ENCODE measurements at regions not wholly inside any gene's neighbourhood (a gene's known extent, or its start where the extent isn't known, plus 50 kb on each side); places are given as distances from the start of the nearest gene placed in this dataset.

DNA sequence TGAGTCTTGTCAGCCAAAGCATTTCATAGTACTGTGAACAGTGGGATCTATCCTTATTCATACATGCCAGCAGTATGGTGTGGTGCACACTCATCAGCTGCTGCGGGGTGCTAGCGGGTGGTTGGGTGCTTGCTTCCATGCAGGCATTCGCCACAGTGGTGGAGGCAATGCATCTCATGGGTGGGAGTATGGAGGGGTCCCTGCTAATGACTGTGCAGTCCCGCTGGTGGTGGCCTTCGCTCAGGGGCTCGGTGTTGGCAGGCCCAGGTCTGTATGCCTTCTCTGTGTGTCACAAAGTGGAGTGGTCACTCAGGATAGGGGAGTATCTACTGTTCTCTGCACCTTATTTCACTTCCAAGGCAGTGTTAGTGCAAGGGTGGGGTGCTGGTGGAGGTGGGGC is 122.6 kb downstream of the POU3F4 start:
- Histone ChIP-seq H3K27me3 (ENCODE audit: control insufficient read depth in 1 of 2, insufficient read depth in 2 of 2, low read length in 2 of 2) (no peaks in the 10 kb centered on the region), H3K9me3 (ENCODE audit: low read length) (no peaks in the 10 kb centered on the region), H3K9ac (ENCODE audit: insufficient read depth, low read depth, low read length) (no peak overlapping the region), H4K20me1 (ENCODE audit: insufficient read depth, low read length) (no peaks in the 10 kb centered on the region), H3K4me1 (ENCODE audit: insufficient read depth, low read length) (no peaks in the 10 kb centered on the region), H3K4me3 (replicated peaks in 1 of 3; ENCODE audit: insufficient read depth in 1 of 3, low read depth in 2 of 3, low read length in 3 of 3) (no peak overlapping the region), H3K4me2 (ENCODE audit: low read depth, low read length) (no peak overlapping the region), H3K27ac (ENCODE audit: extremely low read length, insufficient read depth, low read length) (no peak overlapping the region), H3K79me2 (ENCODE audit: insufficient read depth, low read length) (no peaks in the 10 kb centered on the region), H3K36me3 (replicated peaks in 1 of 2; ENCODE audit: control insufficient read depth in 1 of 2, insufficient read depth in 2 of 2, low read length in 2 of 2) (no peaks in the 10 kb centered on the region), H2AFZ (ENCODE audit: low read length) (no peak overlapping the region)
- CTCF ChIA-PET (ENCODE audit: low intra/inter-chr PET ratio, low total read pairs), result no interaction called here
- DNase-seq (ENCODE audit: low spot score), result no peak
- BruUV-seq (replicated peaks), result no TSS peak
- ATAC-seq, result no peak
- in situ Hi-C loops (cut with HindIII; ENCODE audit: extremely low pct_ligation_motif_present, low pct_unique_long_range_greater_than_20kb), result no loop called here
- TF ChIP-seq ZFY (CRISPR knock-in tag; IDR thresholded peaks at IDR 0.05), result no peak
- no peak for TF ChIP-seq GTF3A (CRISPR knock-in tag; conservative IDR thresholded peaks at IDR 0.05)
- no peak for TF ChIP-seq GATAD1 (CRISPR knock-in tag; IDR thresholded peaks at IDR 0.05)
- TF ChIP-seq ATF7-NPFF (CRISPR knock-in tag; IDR thresholded peaks at IDR 0.05; ENCODE audit: low read depth), result no peak
- TF ChIP-seq MAFK (conservative IDR thresholded peaks at IDR 0.05 in 1 of 2, IDR thresholded peaks at IDR 0.05 in 1 of 2; ENCODE audit: low read length in 2 of 2), result no peak
- TF ChIP-seq, protein P1, sequence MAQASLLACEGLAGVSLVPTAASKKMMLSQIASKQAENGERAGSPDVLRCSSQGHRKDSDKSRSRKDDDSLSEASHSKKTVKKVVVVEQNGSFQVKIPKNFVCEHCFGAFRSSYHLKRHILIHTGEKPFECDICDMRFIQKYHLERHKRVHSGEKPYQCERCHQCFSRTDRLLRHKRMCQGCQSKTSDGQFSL (CRISPR knock-in tag; IDR thresholded peaks at IDR 0.05), result no peak
- no peak for TF ChIP-seq SP1 (IDR thresholded peaks at IDR 0.05)
- no peak for TF ChIP-seq SP1 (CRISPR knock-in tag; IDR thresholded peaks at IDR 0.05)
- TF ChIP-seq, protein P2, sequence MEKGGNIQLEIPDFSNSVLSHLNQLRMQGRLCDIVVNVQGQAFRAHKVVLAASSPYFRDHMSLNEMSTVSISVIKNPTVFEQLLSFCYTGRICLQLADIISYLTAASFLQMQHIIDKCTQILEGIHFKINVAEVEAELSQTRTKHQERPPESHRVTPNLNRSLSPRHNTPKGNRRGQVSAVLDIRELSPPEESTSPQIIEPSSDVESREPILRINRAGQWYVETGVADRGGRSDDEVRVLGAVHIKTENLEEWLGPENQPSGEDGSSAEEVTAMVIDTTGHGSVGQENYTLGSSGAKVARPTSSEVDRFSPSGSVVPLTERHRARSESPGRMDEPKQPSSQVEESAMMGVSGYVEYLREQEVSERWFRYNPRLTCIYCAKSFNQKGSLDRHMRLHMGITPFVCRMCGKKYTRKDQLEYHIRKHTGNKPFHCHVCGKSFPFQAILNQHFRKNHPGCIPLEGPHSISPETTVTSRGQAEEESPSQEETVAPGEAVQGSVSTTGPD (CRISPR knock-in tag; IDR thresholded peaks at IDR 0.05), result no peak
- no peak for TF ChIP-seq ZFP36L2 (CRISPR knock-in tag; IDR thresholded peaks at IDR 0.05)
- no peak for TF ChIP-seq MEF2D (CRISPR knock-in tag; IDR thresholded peaks at IDR 0.05)
- TF ChIP-seq MED13 (CRISPR knock-in tag; IDR thresholded peaks at IDR 0.05), result no peak
- TF ChIP-seq, protein P3, sequence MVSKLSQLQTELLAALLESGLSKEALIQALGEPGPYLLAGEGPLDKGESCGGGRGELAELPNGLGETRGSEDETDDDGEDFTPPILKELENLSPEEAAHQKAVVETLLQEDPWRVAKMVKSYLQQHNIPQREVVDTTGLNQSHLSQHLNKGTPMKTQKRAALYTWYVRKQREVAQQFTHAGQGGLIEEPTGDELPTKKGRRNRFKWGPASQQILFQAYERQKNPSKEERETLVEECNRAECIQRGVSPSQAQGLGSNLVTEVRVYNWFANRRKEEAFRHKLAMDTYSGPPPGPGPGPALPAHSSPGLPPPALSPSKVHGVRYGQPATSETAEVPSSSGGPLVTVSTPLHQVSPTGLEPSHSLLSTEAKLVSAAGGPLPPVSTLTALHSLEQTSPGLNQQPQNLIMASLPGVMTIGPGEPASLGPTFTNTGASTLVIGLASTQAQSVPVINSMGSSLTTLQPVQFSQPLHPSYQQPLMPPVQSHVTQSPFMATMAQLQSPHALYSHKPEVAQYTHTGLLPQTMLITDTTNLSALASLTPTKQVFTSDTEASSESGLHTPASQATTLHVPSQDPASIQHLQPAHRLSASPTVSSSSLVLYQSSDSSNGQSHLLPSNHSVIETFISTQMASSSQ (IDR thresholded peaks at IDR 0.05; ENCODE audit: low read depth), result no peak
- TF ChIP-seq, protein P3 (CRISPR knock-in tag; IDR thresholded peaks at IDR 0.05; ENCODE audit: borderline replicate concordance), result no peak
- TF ChIP-seq KDM1A (CRISPR knock-in tag; IDR thresholded peaks at IDR 0.05), result no peak
- TF ChIP-seq, protein P4, sequence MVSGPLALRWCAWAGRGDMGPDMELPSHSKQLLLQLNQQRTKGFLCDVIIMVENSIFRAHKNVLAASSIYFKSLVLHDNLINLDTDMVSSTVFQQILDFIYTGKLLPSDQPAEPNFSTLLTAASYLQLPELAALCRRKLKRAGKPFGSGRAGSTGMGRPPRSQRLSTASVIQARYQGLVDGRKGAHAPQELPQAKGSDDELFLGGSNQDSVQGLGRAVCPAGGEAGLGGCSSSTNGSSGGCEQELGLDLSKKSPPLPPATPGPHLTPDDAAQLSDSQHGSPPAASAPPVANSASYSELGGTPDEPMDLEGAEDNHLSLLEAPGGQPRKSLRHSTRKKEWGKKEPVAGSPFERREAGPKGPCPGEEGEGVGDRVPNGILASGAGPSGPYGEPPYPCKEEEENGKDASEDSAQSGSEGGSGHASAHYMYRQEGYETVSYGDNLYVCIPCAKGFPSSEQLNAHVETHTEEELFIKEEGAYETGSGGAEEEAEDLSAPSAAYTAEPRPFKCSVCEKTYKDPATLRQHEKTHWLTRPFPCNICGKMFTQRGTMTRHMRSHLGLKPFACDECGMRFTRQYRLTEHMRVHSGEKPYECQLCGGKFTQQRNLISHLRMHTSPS (CRISPR knock-in tag; IDR thresholded peaks at IDR 0.05; ENCODE audit: low read depth), result no peak
- TF ChIP-seq ZBTB8A (CRISPR knock-in tag; IDR thresholded peaks at IDR 0.05; ENCODE audit: borderline replicate concordance, low read depth), result no peak
- TF ChIP-seq, protein P5, sequence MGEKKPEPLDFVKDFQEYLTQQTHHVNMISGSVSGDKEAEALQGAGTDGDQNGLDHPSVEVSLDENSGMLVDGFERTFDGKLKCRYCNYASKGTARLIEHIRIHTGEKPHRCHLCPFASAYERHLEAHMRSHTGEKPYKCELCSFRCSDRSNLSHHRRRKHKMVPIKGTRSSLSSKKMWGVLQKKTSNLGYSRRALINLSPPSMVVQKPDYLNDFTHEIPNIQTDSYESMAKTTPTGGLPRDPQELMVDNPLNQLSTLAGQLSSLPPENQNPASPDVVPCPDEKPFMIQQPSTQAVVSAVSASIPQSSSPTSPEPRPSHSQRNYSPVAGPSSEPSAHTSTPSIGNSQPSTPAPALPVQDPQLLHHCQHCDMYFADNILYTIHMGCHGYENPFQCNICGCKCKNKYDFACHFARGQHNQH (CRISPR knock-in tag; IDR thresholded peaks at IDR 0.05), result no peak
- TF ChIP-seq ZNF432 (CRISPR knock-in tag; IDR thresholded peaks at IDR 0.05; ENCODE audit: borderline replicate concordance), result no peak
- no peak for FAIRE-seq
- intact Hi-C loops (cut with micrococcal nuclease; ENCODE audit: unreplicated experiment), result loop anchor here (10.0 kb wide), 1 partner anchor 1416 kb away; no protein-coding TSS in a partner anchor
- WGBS (ENCODE audit: low lambda C conversion rate), result no CpG with 5 or more reads among the region's 6 CpGs
- POLR2A ChIA-PET, result no interaction called here
